NB4 (cell line): ENCODE measurements at regions not wholly inside any gene's neighbourhood (a gene's known extent, or its start where the extent isn't known, plus 50 kb on each side); places are given as distances from the start of the nearest gene placed in this dataset.

ENCODE experiments used
- CTCF ChIP-seq: IDR thresholded peaks from one replicate; pipeline ENCODE4 v1.5.1; 2012; ENCODE audit warnings: low read depth, low read length
- MAX ChIP-seq: IDR thresholded peaks from 2 replicates; pipeline ENCODE4 v1.6.1; 2011; ENCODE audit warnings: low read depth, low read length
- MYC ChIP-seq: IDR thresholded peaks from 2 replicates; pipeline ENCODE4 v1.6.1; 2011; ENCODE audit warnings: low read depth, low read length
- POLR2A ChIP-seq: IDR thresholded peaks from 2 replicates; pipeline ENCODE4 v1.6.1; 2011; ENCODE audit warnings: mild to moderate bottlenecking; ENCODE audit not compliant: insufficient read length; ENCODE audit errors: extremely low read depth

GRCh38 chr6:14997507-14997906 lies 248.4 kb upstream of the JARID2 start:
- TF ChIP-seq CTCF (no peak), MAX (no peak), POLR2A (no peak), MYC (no peak)
